ENCODE measurements at regions not wholly inside any gene's neighbourhood (a gene's known extent, or its start where the extent isn't known, plus 50 kb on each side); places are given as distances from the start of the nearest gene placed in this dataset.
A peak's percentile ranks its signal among the peaks of the same experiment; 100 is the strongest.

DNA sequence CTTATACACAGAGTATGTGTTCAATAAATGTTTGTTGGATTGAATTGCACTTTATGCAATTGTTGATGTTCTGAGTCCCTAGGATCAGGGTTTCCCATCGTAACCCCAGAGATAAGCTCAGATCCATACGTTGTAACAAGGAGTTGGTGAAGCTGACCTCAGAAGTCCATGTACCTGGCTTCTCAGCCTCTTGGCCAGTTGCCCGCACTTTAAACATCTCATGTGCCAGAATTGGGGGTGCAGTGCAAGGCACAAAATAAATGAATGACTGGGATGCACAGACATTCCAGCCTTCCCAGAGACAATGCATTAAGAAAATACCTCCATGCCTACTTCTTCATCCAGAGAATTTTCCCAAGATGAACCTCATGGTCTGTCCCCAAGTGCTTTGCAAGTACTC is 142.9 kb upstream of the IL12A start:
- no peak for DNase-seq (ENCODE audit: low spot score)

DNA sequence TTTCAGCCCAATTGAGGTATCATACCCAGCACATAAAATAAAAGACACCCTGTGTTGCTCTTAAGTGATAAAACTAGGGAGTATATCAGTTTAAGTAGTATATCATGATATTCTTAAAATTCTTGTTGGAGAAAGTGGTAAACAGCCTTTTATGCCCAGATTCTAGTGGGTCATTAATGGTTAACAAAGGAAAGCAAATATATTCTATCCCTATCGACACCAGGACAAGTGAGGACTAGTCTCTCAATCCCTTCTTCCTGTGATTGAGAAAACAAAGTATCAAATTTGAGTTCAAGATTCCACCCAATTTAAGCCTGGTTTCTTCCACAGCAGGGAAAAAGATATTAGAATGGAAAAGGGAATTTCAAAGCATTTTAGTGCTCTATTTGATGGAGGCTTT is 142.4 kb upstream of the IL12A start:
- no peak for DNase-seq (ENCODE audit: low spot score)

DNA sequence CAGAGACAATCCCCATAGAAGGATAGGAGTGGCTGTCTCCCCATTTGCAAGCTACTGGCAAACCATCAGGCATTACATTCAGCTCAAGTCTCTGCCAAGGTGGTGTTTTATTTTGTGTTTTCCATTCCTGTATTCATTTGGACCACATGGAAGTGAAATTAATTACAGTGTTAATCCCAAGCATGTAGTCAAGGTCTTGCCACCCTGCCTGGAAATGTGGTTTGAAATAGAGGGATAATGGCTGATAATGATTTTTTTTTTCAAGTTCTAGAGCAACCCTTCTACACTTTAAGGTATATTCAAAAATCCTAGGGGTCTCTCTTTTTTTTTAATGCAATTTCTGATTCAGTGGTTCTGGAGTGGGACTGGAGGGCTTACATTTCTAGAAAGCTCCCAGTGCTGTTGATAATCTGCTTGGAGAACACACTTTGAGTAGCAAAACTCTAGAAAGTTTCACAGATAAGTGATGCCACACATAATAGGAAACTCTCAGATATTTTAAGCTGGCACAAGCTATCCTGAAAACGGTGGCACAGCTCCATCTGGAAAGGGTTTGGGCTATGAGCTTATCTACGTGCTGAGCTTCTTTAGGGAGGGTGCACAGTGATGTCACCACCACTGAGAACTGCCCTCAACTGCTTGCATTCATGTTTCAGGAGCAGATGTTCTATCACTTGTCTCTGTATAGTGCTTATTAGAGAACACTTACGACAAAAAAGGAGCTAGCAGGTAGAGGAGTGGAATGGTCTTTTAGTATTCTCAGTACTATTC is 140.1 kb upstream of the IL12A start:
- DNase-seq (ENCODE audit: low spot score): no peak

DNA sequence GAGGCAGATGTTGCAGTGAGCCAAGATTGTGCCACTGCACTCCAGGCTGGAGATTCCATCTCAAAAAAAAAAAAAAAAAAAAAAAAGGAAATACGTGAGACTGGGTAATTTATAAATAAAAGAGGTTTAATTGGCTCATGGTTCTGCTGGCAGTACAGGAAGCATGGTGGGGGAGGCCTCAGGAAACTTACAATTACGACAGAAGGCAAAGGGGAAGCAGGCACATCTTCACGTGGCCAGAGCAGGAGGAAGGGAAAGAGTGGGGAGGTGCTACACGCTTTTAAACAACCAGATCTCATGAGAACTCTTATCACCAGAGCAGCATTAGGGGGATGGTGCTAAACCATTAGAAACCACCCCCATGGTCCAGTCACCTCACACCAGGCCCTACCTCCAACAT is 138.2 kb upstream of the IL12A start:
- no peak for DNase-seq (ENCODE audit: low spot score)

DNA sequence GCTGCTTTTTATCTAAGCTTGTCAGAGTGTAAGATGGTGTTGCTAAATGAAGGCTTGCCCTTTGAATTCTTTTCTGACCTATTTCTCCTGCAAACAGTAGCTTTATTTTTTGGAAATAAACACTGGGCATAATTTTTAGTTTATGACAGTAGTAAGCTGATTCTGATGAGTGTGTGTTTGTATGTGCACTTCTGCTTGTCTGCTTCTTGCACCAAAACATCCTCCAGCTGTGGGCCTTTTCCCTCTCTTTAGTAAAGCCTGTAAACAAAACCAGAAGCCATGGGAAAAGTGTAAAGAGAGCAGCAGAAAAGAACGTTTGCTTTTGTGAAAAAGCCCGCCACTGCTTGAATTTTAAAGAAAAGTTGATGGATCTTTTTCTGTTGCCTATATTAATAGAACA is 136.4 kb upstream of the IL12A start:
- DNase-seq (ENCODE audit: low spot score): no peak

DNA sequence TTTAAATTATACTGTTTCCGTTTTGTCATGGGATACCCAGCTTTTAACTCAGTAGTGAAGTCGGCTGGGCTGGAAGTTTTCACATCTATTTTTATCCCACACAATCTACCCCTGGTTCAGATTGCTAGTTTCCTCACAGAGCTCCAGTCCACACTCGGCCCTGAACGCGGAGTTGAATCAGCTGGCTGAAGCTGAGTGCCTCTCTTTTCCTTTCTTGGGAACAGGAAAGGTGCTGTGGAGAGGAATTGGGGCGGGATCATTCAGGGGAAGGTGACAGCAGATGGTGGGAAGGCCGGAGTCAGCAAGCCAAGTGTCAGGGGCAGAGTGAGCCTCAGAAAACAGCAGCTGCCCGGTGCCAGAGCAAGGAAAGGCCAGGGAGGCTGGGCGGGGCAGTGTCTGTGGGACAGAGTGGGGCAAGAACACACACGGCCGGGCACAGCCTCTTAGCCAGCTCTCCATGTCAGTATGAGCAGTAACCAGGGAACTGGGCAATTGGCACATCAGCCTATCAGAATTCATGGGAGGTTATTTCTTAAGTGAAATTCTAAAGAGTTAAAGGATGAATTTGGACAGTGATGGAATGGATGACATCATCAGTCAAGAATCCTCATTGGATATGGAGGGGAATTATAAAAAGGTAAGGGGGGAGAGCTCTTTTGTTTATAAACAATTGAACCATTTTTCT is 135.7 kb upstream of the IL12A start:
- DNase-seq (ENCODE audit: low spot score): peak; percentile 35

DNA sequence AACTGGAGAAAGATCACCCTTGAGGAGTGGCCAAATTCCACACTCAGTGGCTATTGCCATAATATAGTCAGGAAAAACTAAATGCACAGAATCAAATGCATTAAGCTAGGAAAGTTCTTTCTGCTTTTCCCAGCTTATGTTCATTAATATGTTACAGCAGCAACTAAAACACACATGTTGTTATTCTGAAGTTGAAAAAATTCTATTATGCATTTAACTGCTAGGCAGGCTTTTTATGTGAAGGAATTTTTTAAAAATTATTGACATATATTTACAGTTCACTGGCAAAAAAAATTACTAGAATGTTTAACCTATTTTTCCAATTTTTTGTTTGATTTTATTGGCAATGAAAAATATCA is 135.2 kb upstream of the IL12A start:
- no peak for DNase-seq (ENCODE audit: low spot score)

DNA sequence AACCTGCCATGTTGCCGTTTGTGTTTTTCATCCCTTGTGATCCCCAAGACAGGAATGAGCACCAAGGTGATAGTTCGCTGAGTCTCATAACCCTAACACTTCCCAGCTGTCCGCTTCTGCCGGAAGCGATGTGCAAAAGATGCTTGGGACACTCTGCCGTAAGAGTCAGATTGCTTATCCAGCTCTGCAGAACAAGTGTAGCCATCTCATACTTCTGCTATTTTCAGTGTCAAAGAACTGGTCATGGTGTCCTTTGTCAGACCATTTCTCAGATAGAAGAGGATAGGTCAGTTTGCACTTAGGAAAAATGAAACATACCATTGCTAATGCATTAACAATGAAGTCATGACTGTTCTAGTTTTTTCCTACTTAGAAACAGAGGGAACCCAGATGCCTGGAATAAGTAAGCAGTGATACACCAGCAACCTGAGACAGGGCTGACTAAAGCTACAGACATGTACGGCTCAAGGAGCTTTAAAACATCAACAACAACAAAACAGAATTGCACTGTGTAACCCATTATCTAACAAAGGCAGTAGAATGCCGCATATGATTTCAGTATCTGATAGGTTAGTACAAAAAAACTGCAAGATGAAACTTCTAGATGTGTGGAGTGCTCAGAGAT is 134.0 kb upstream of the IL12A start:
- peak; percentile 17 for DNase-seq (ENCODE audit: low spot score)

DNA sequence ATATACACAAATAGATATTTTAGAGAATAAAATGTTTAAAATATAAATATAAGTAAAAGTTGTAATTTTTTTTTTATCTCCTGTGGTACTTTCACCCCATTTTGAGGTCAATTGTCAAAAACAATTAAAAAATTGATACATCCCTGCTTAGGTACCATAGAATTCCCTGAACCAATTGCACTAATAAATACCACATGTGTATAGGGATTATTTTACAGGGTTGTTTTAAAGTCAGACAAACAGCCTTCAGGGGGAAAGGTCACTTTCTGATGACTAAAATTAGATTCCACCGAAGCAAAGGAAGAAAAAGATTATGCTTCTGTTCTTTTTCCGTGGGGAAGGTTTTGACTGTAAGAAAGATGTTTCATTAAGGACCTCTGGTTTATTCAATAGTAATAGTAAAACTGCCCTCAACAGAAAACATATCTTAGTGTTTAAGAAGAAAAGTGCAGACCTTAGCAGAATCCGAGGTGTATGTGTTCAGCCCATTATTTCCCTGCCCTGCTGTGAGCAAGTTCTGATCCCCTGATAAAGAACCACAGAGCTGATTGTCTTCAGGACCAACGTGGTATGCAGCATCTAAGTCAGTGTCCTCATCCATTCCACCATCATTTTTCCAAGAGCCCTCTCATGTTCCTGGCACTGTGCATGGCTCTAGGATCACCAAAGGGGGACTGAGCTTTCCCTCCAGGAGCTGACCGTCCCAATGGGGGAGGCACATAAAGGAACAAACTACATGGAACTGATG is 132.9 kb upstream of the IL12A start:
- DNase-seq (ENCODE audit: low spot score): no peak

DNA sequence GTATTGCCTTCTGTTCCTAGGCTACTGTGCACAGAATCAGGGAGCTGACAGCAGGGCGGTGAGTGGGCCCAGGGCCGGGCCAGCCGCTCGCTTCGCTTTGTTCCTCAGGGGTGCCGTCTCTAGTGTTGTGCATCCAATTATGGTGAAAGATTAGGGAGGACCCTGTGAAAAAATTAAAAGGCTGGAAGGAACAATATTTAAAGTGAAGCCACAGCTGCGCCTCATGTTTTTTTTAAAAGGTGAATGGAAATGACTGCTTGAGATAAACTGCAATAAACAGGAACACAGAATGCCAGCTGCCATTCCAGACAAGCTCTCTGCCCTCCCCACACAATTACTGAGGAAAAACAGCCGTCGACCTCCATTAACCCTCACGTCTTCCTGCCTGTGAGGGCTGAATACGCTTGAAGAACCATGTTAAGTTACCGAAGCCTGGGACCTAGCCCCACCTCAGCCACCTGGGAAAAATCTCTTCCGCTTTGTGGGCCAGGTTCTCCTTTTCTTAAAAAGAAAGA is 132.0 kb upstream of the IL12A start:
- no peak for DNase-seq (ENCODE audit: low spot score)

DNA sequence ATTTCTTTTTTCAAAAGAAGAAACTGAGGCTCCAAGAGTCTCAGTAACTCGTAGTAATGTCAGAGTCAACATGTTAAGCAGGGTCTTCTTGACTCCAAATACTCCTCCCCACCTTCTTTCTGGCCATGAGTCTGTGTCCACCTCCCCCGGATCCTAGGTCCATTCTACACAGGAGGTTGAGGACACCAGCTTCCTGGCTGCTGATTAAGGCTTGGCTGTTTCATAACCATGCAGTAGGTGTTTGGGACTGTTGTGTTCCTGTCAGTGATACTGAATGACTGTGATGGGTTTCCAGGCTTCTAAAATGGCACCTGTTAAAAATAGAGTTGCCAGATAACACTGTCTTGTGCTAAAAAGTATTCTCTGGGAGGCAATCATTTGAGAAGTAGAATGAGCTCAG is 130.8 kb upstream of the IL12A start:
- no peak for DNase-seq (ENCODE audit: low spot score)

DNA sequence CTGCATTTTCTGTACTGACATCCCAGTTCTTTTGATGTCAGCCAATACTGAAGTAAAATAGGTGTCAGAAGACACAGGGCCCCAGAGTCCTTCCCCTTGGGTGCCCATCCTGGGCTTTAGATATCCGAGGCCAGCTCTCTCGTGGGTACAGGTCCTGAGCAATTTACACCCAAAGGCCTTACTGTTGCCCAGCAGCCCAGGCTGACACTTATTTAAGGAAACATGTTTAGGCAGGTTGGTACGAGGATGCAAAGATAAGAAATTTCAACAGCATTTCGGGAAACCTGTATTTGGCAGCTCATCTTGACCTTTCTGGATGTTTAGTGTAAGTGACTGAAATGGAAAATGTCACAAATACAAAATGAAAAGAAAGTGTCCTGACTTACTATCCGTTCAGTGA is 130.0 kb upstream of the IL12A start:
- no peak for DNase-seq (ENCODE audit: low spot score)

DNA sequence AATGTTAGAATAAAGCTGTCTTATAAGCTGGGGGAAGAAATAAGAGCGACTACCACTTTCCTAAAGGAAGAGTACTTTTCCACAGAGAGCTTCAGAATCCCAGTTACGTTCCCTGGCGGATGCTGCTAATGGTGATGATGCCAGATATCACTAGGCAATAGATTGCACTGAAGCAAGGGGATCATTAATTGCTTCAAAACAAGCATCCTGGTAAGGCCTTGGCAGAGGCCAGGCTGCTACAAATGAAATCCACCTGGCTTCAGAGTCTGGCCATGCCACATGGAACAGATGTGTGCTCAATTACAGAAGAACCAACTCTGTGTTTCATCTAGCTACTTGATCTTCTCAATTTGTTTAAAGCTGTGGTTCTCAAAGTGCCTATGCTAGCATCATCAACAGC is 129.2 kb upstream of the IL12A start:
- DNase-seq (ENCODE audit: low spot score): no peak

DNA sequence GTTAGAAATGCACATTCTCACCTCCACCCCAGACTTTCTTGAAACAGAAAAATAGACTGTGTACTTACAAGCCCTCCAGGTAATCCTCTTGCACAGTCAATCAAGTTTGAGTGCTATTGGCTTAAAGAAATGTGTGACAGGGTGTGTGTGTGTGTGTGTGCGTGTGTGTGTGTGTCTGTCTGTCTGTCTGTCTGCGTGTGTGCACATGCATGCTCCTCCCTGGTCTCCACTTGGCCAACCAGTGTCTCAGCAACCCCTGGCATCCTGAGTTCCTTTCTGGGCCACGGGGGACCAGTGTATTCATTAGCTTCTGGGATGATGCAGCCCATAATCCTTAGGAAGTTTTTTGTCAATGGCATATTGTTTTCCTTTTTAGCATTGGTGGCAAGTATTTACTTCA is 128.8 kb upstream of the IL12A start:
- no peak for DNase-seq (ENCODE audit: low spot score)

DNA sequence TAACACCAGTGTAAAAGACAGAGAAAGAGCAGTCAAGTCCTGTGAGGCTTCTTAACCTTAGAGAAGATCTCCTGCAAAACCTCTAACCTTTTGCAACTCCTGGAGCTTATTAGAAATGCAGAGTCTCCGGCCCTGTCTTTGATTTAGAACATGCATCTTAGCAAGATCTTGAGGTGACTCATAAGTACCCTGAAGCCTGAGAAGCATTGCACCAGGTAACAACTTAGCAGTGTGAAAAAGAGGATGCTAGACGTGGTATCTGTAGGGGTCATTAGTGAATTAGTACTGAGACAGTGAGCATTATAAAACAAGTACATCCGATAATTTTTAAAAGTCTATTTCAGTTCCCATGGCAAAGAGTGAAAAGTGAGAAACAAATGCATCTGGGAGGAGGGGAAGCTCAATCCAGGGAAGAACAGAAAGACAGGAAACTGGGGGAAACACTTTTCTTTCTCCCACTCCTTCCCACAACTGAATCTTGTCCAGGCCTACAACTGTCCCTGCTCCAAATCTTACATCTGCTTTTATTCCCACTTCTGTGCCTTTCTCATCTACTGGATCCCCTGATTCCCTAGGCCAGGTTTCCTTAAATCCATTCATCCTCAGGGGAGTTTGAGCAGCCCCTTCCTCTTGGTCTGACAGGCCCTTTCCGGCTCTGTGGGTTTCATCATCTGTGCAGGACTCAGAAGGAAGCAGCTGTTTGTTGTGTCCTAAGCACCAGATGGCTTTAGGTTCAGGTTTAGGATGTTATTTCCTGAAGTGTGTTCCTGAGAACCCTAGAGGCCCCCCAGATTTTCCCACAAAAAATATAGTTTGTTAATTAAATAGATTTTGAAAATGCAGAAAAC is 128.1 kb upstream of the IL12A start:
- DNase-seq (ENCODE audit: low spot score): no peak

DNA sequence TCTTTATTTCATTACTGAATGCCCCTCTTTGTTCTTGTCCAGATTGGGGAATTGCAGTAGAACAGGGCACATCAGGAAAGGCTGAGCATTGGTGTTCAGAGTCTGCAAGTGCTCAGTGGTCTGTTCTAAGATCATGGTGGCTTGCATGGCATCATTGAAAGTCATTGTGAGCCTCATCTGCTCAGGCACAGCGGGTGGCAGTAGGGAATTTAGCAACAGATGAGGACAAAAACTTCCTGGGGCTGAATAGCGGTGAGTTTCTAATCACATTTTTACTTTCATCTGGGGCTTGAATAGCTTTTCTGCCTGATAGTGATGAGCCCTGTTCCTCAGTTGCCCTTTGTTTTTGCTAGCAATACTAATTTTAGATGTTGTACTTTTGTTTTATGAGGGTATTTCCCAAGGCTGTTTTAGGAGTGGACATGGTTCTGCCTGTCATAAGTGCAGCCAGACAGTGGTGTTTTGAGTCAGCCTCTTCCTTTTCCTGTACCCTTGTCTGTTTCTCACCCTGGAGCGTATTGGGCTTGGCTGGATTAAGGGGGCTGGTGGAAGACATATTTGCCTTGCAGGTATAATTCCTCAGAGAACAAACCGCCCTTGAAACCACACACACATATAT is 127.2 kb upstream of the IL12A start:
- DNase-seq (ENCODE audit: low spot score): no peak

DNA sequence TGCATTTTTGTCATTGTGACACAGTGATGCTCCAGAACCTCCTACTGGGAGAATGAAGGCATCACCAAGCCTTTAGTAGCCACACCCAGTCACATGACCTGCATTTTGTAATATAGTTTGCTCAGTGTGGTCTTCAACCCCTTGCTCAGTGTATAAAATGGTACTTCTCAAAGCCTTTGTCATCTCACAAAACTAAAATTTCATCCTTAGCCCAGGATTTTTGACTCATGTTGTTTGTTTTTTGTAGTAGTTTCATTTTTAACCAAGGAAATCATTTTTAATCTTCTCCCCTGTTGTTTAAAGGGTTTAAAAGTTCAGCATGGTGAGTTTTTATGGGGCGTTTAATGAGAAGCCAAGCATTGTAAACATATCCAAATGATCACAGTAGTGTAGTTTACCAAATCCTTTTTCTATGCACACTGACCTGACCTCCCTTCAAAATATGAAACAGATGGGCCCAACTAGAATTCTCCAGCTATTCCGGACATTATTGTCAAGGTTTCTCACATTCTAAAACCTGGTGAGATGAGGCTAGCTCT is 123.5 kb upstream of the IL12A start:
- DNase-seq (ENCODE audit: low spot score): no peak

DNA sequence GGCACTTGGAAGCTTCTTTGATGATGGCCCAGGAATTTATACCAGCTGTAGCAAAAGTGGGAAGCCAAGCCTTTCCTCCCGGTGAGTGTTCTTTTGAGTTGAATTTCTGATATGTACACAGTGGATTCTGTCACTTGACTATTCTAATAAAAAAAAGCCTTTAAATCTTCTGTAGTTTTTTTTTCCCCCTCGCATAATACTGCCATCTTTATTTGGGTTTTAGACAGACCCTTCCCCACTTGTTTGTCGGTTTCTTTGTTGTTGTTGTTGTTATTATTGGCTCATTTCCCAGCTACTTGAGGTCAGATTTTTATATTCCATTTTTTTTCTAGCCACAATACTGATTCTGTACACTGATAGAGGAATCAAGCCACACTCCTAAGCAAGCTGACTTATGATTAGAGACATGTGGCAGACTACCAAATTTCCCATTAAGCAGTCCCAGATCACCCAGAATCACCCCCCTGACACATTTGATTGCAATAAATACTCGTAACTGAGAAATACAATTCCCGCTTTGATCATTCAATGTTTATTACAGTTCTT is 122.4 kb upstream of the IL12A start:
- no peak for DNase-seq (ENCODE audit: low spot score)

DNA sequence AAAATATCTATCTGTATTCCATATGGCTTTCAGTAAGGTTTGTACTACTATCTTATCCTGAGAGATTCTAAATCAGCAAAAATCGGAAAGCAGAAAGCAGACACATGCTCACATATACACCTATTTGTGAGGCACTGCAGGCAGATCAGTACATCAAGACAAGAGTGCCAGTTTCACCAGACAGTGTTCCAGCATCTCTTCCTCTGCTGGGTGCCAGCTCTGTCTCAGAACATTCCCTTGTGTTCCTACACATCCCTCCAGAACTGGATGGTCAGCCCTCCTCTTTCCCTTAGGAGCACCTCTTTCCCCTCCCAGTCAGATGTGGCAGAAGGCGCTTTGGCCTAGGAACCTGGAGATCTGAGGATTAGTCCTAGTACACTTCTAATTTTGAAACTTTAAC is 121.3 kb upstream of the IL12A start:
- no peak for DNase-seq (ENCODE audit: low spot score)

DNA sequence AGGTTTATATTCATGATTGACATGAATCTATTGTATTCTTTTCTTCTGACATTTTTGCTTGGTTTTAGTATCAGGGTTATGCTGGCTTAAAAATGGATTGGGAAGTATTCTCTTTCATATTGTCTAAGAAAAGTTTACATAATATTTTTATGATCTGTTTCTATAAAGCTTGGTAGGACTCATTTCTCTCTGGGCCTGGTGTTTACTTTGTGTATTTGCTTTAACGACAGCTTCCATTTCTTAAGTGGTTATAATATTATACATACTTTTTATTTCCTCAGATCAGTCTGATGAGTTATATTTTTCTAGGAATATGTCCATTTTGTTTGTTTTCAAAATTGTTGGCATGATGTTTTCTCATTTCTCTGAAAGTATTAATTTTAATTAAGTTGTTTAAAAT is 117.9 kb upstream of the IL12A start:
- no peak for DNase-seq (ENCODE audit: low spot score)
